Transverse colon (tissue), 3 donors: ENCODE measurements at regions not wholly inside any gene's neighbourhood (a gene's known extent, or its start where the extent isn't known, plus 50 kb on each side); places are given as distances from the start of the nearest gene placed in this dataset.

Source experiments
- EP300 ChIP-seq: sonication (generic); formaldehyde crosslinking; IDR thresholded peaks from one replicate; pipeline ENCODE4 v1.6.1; 2017; ENCODE audit warnings: antibody characterized with exemption, low read depth
- POLR2A ChIP-seq: fragments of 450-650 bp; IDR thresholded peaks from one replicate; pipeline ENCODE4 v1.6.1; 2016; ENCODE audit warnings: antibody characterized with exemption, mild to moderate bottlenecking, moderate library complexity
- TF ChIP-seq, protein P1 (sequence below), 5 experiments: fragments of 200-600 bp in 3 of 5; fragments of 450-650 bp in 2 of 5; sonication (generic) in 3 of 5; IDR thresholded peaks; 1 replicate in 2 of 5; 2 replicates in 3 of 5; pipeline ENCODE4 v1.5.1; 2016 to 2017; ENCODE audit warnings: antibody characterized with exemption in 5 of 5, inconsistent platforms in 3 of 5, mild to moderate bottlenecking in 2 of 5, moderate library complexity in 1 of 5

DNA sequence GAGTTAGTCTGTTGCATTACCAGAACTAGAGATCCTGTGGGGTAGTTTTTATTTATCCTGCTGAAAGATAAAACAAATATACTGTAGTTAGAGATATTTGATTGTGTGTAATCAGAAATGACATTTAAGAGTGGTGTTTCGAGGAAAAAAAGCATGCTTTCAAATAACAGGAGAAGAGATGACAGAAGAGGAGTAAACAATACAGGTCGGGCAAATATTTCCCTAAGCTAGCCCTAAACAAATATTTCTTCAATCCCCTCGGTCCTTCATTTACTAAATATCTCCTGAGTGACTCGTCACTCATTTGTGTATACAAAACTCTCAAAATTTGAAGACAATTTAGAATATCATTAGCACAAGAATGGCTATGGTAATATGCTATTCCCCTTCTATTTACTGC lies 219.7 kb upstream of the FERD3L start:
- TF ChIP-seq, protein P1, sequence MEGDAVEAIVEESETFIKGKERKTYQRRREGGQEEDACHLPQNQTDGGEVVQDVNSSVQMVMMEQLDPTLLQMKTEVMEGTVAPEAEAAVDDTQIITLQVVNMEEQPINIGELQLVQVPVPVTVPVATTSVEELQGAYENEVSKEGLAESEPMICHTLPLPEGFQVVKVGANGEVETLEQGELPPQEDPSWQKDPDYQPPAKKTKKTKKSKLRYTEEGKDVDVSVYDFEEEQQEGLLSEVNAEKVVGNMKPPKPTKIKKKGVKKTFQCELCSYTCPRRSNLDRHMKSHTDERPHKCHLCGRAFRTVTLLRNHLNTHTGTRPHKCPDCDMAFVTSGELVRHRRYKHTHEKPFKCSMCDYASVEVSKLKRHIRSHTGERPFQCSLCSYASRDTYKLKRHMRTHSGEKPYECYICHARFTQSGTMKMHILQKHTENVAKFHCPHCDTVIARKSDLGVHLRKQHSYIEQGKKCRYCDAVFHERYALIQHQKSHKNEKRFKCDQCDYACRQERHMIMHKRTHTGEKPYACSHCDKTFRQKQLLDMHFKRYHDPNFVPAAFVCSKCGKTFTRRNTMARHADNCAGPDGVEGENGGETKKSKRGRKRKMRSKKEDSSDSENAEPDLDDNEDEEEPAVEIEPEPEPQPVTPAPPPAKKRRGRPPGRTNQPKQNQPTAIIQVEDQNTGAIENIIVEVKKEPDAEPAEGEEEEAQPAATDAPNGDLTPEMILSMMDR (IDR thresholded peaks at IDR 0.05), result no peak
- TF ChIP-seq EP300 (no peak), POLR2A (no peak)
